H9 (cell line): ENCODE measurements at regions not wholly inside any gene's neighbourhood (a gene's known extent, or its start where the extent isn't known, plus 50 kb on each side); places are given as distances from the start of the nearest gene placed in this dataset.

ENCODE experiments used
- DNase-seq: peaks from one replicate; pipeline ENCODE4 v3.0.0-alpha.2; 2017
- H2AFZ ChIP-seq: one replicate; pipeline ENCODE4 v1.6.1; 2013; ENCODE audit warnings: mild to moderate bottlenecking, low read length, control low read depth, moderate library complexity
- H2AK5ac ChIP-seq: 2 replicates; pipeline ENCODE4 v1.6.1; 2013; ENCODE audit warnings: low read length, control low read depth, mixed read lengths; ENCODE audit not compliant: insufficient read length
- H2BK120ac ChIP-seq: one replicate; pipeline ENCODE4 v1.6.1; 2013; ENCODE audit warnings: low read depth, mild to moderate bottlenecking, low read length, control low read depth, inconsistent platforms; ENCODE audit not compliant: poor library complexity, severe bottlenecking
- H2BK12ac ChIP-seq: 2 replicates; pipeline ENCODE4 v1.6.1; 2013; ENCODE audit warnings: low read length, control low read depth, mixed read lengths, low read depth; ENCODE audit not compliant: insufficient read length
- H2BK15ac ChIP-seq: 2 replicates; pipeline ENCODE4 v1.6.1; 2013; ENCODE audit warnings: low read depth, low read length, control low read depth
- H2BK20ac ChIP-seq: one replicate; pipeline ENCODE4 v1.6.1; 2013; ENCODE audit warnings: low read depth, mild to moderate bottlenecking, low read length, control low read depth, inconsistent platforms; ENCODE audit not compliant: poor library complexity, severe bottlenecking
- H2BK5ac ChIP-seq: 2 replicates; pipeline ENCODE4 v1.6.1; 2013; ENCODE audit warnings: low read length, control low read depth, mixed read lengths; ENCODE audit not compliant: insufficient read length
- H3K14ac ChIP-seq: 2 replicates; pipeline ENCODE4 v1.6.1; 2013; ENCODE audit warnings: low read length, control low read depth; ENCODE audit not compliant: insufficient read depth
- H3K18ac ChIP-seq: 2 replicates; pipeline ENCODE4 v1.6.1; 2013; ENCODE audit warnings: low read depth, mild to moderate bottlenecking, mixed read lengths, low read length, control low read depth; ENCODE audit not compliant: insufficient read length
- H3K23ac ChIP-seq: 2 replicates; pipeline ENCODE4 v1.6.1; 2013; ENCODE audit warnings: low read length, control low read depth, mixed read lengths, low read depth; ENCODE audit not compliant: insufficient read length
- H3K23me2 ChIP-seq: 2 replicates; pipeline ENCODE4 v1.6.1; 2013; ENCODE audit warnings: low read depth, mild to moderate bottlenecking, mixed read lengths, low read length, control low read depth; ENCODE audit not compliant: insufficient read length, poor library complexity, severe bottlenecking
- H3K27ac ChIP-seq: 2 replicates; pipeline ENCODE4 v1.5.1; 2013; ENCODE audit warnings: low read length, control low read depth, mixed read lengths, low read depth; ENCODE audit not compliant: insufficient read length
- H3K27me3 ChIP-seq: 2 replicates; pipeline ENCODE4 v1.6.1; 2013; ENCODE audit warnings: low read length, control low read depth, inconsistent platforms; ENCODE audit not compliant: insufficient read depth
- H3K4ac ChIP-seq: 2 replicates; pipeline ENCODE4 v1.6.1; 2013; ENCODE audit warnings: low read depth, mild to moderate bottlenecking, control low read depth, inconsistent platforms, low read length, moderate library complexity
- H3K4me1 ChIP-seq: 2 replicates; pipeline ENCODE4 v1.6.1; 2013; ENCODE audit warnings: low read length, control low read depth, inconsistent platforms; ENCODE audit not compliant: insufficient read depth
- H3K4me2 ChIP-seq: 2 replicates; pipeline ENCODE4 v1.6.1; 2013; ENCODE audit warnings: low read length, control low read depth, mixed read lengths; ENCODE audit not compliant: insufficient read length, insufficient read depth
- H3K56ac ChIP-seq: 2 replicates; pipeline ENCODE4 v1.6.1; 2013; ENCODE audit warnings: low read depth, mild to moderate bottlenecking, mixed read lengths, low read length, control low read depth; ENCODE audit not compliant: insufficient read length
- H3K79me1 ChIP-seq: 2 replicates; pipeline ENCODE4 v1.6.1; 2013; ENCODE audit warnings: low read depth, mild to moderate bottlenecking, moderate library complexity, low read length, control low read depth, inconsistent platforms; ENCODE audit not compliant: insufficient read depth, poor library complexity, severe bottlenecking
- H3K79me2 ChIP-seq: 2 replicates; pipeline ENCODE4 v1.6.1; 2013; ENCODE audit warnings: low read length, control low read depth, inconsistent platforms; ENCODE audit not compliant: insufficient read depth
- H3K9ac ChIP-seq: 2 replicates; pipeline ENCODE4 v1.6.1; 2013; ENCODE audit warnings: low read length, control low read depth, mixed read lengths; ENCODE audit not compliant: insufficient read length; ENCODE audit errors: extremely low read depth
- H3K9me3 ChIP-seq: one replicate; pipeline ENCODE4 v1.6.1; 2013; ENCODE audit warnings: low read depth, low read length, inconsistent platforms; ENCODE audit not compliant: control insufficient read depth
- H3T11ph ChIP-seq: one replicate; pipeline ENCODE4 v1.6.1; 2013; ENCODE audit warnings: mild to moderate bottlenecking, low read length, control low read depth, inconsistent platforms
- H4K20me1 ChIP-seq: one replicate; pipeline ENCODE4 v1.6.1; 2013; ENCODE audit not compliant: control insufficient read depth, insufficient read length, insufficient read depth
- H4K5ac ChIP-seq: 2 replicates; pipeline ENCODE4 v1.6.1; 2013; ENCODE audit warnings: low read depth, mild to moderate bottlenecking, mixed read lengths, low read length, control low read depth; ENCODE audit not compliant: insufficient read length
- H4K8ac ChIP-seq: replicated peaks from 2 replicates; pipeline ENCODE4 v1.6.1; 2013; ENCODE audit warnings: low read length, control low read depth, mixed read lengths, low read depth; ENCODE audit not compliant: insufficient read length
- H4K91ac ChIP-seq: 2 replicates; pipeline ENCODE4 v1.6.1; 2013; ENCODE audit warnings: low read depth, mild to moderate bottlenecking, moderate library complexity, mixed read lengths, low read length, control low read depth; ENCODE audit not compliant: insufficient read length
- H3K27ac Mint-ChIP-seq, 3 experiments: 2 replicates in 2 of 3; 3 replicates in 1 of 3; pipeline ENCODE4 v1.8.0; 2020 to 2021; ENCODE audit warnings: mixed read lengths in 3 of 3, mild to moderate bottlenecking in 1 of 3, moderate library complexity in 1 of 3
- H3K27me3 Mint-ChIP-seq: 2 replicates; pipeline ENCODE4 v1.8.0; 2021; ENCODE audit warnings: low read depth, mild to moderate bottlenecking, moderate library complexity, mixed read lengths
- H3K36me3 Mint-ChIP-seq, 3 experiments: 2 replicates in 2 of 3; 3 replicates in 1 of 3; pipeline ENCODE4 v1.8.0; 2020 to 2021; ENCODE audit warnings: low read depth in 3 of 3, mixed read lengths in 3 of 3; ENCODE audit not compliant: insufficient read depth in 1 of 3
- H3K4me1 Mint-ChIP-seq, 2 experiments: 2 replicates each; pipeline ENCODE4 v1.8.0; 2020; ENCODE audit warnings: mixed read lengths in 2 of 2
- H3K4me3 Mint-ChIP-seq, 2 experiments: 2 replicates in 1 of 2; 3 replicates in 1 of 2; pipeline ENCODE4 v1.8.0; 2020 to 2021; ENCODE audit warnings: mild to moderate bottlenecking in 2 of 2, mixed read lengths in 2 of 2, moderate library complexity in 1 of 2
- H3K9me3 Mint-ChIP-seq, 2 experiments: 2 replicates in 1 of 2; 3 replicates in 1 of 2; pipeline ENCODE4 v1.8.0; 2020; ENCODE audit warnings: mild to moderate bottlenecking in 2 of 2, mixed read lengths in 2 of 2, moderate library complexity in 1 of 2
- CTCF ChIP-seq: fragments of 200-600 bp; sonication (generic); conservative IDR thresholded peaks from 3 replicates; pipeline ENCODE4 v1.8.0; 2021; ENCODE audit warnings: antibody characterized with exemption, mild to moderate bottlenecking

DNA sequence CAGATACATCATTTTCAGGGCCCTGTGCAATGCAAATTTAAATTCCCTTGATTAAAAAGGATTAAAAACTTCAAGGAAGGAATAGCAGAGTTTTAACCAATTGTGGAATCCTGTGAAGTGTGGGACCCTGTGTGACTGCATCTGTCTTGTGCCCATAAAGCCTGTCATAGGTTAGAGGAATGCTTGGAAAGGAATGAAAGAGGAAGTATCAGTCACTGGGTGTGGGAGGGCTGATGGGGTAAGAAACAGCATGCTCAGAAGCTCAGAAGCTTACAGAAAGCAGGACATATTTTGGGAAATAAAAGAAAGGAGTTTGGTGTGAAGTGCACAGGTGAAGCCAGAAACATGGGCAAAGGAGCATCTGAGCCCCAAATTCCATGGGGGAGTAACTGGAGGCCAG lies 150.8 kb upstream of the ETV3 start:
- Mint-ChIP-seq H3K27me3 (peaks cover 7% of the 10 kb centered on the region), H3K4me3 (no peak overlapping the region), H3K9me3 (no peaks in the 10 kb centered on the region; a peak in 2 of 5 replicates), H3K27ac (no peak overlapping the region; a peak in 1 of 7 replicates), H3K4me1 (no peaks in the 10 kb centered on the region), H3K36me3 (peaks cover 0 to 2% (median 0%) of the 10 kb centered on the region in 3 experiments; a peak in 2 of 7 replicates)
- H3K27ac ChIP-seq = no peak overlapping the region
- H2BK15ac ChIP-seq = no peak overlapping the region
- no peak for DNase-seq
- H4K5ac ChIP-seq = no peak overlapping the region
- H4K91ac ChIP-seq = no peak overlapping the region
- no peak overlapping the region for H2AK5ac ChIP-seq
- no peak overlapping the region for H4K8ac ChIP-seq
- no peaks in the 10 kb centered on the region for H3K4me1 ChIP-seq
- no peaks in the 10 kb centered on the region for H4K20me1 ChIP-seq
- no peak overlapping the region for H2AFZ ChIP-seq
- H2BK12ac ChIP-seq = no peak overlapping the region
- H3K18ac ChIP-seq = no peak overlapping the region
- no peak overlapping the region for H3K4me2 ChIP-seq
- H3K9ac ChIP-seq = no peak overlapping the region
- no peak overlapping the region for H3K4ac ChIP-seq
- TF ChIP-seq CTCF = no peak
- H3K23ac ChIP-seq = no peak overlapping the region
- H3K27me3 ChIP-seq = no peaks in the 10 kb centered on the region
- H2BK120ac ChIP-seq = no peak overlapping the region
- H3K79me1 ChIP-seq = no peaks in the 10 kb centered on the region
- no peaks in the 10 kb centered on the region for H3K23me2 ChIP-seq
- H3K14ac ChIP-seq = no peak overlapping the region
- H3K56ac ChIP-seq = no peak overlapping the region
- H3K79me2 ChIP-seq = no peaks in the 10 kb centered on the region
- H3T11ph ChIP-seq = no peak overlapping the region
- no peaks in the 10 kb centered on the region for H3K9me3 ChIP-seq
- no peak overlapping the region for H2BK20ac ChIP-seq
- no peak overlapping the region for H2BK5ac ChIP-seq
